ENCODE measurements at regions not wholly inside any gene's neighbourhood (a gene's known extent, or its start where the extent isn't known, plus 50 kb on each side); places are given as distances from the start of the nearest gene placed in this dataset.

GRCh38 chr9:129287619-129288305 is 109.7 kb upstream of the IER5L start:
- H3K9me3 ChIP-seq (ENCODE audit: low read depth): no peaks in the 10 kb centered on the region
- in situ Hi-C loops (cut with MboI): no loop called here
- TF ChIP-seq EZH2phosphoT487 (IDR thresholded peaks at IDR 0.05; ENCODE audit: insufficient read depth, low read depth): no peak
- TF ChIP-seq EZH2 (IDR thresholded peaks at IDR 0.05; ENCODE audit: insufficient read depth, poor library complexity, severe bottlenecking): no peak
- WGBS, 2 experiments (ENCODE audit: low coverage in 1 of 2, low lambda C conversion rate in 2 of 2, missing lambda C conversion rate in 2 of 2): 78 to 85% methylated on average over 24 of the region's 24 CpGs
- no peaks in the 10 kb centered on the region for H3K79me2 ChIP-seq (ENCODE audit: insufficient read depth)
- no peaks in the 10 kb centered on the region for H4K20me1 ChIP-seq (ENCODE audit: insufficient read depth)
- H3K9ac ChIP-seq: no peak overlapping the region
- H2AFZ ChIP-seq: no peak overlapping the region
- no peak overlapping the region for H3K27ac ChIP-seq
- no peaks in the 10 kb centered on the region for H3F3A ChIP-seq (ENCODE audit: insufficient read depth)
- no peak for DNase-seq
- H3K9me2 ChIP-seq (ENCODE audit: insufficient read depth): no peaks in the 10 kb centered on the region
- H3K4me2 ChIP-seq (ENCODE audit: unreplicated experiment): no peak overlapping the region
- H3K27me3 ChIP-seq (replicated peaks; ENCODE audit: insufficient read depth): no peaks in the 10 kb centered on the region
- H3K4me1 ChIP-seq (ENCODE audit: insufficient read depth): no peaks in the 10 kb centered on the region
- no peak overlapping the region for H3K4me3 ChIP-seq
- H3K36me3 ChIP-seq (ENCODE audit: low read depth): no peaks in the 10 kb centered on the region

DNA sequence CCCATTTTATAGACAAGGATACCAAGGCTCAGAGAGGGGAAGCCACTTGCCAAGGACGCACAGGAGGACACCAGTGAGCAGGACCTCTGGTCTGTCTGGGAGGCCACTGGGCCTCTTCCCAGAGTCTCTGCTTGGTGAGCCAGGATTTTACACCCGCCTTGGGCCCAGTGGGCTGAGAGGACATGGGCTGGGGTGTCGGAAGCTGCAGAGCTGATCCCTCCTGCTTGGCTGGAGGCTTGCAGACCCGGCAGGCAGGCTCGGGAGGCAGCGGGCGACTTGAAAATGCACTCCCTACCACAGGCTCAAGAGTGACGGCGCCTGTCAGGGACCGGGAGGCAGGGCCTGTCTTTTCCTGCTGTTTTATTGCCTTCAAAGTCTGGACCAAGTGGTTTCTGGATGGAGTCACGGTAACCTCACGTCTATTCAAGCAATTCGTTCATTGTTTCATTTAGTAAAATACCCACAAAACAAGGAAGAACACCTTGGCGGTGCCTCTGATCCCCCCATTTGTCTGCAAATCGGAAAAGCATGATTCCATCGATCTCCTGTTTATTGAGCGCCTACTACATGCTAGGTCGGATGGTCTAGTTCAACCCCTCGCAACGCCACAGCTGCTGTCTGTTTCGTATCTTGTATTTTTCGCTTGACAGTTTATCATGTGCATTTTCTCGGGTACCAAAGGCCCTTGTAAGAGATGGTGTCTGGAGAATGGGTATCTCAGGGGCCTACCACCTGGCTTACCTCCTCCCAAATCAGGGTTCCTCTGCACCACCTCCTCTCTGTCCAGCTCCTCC is 108.1 kb upstream of the IER5L start:
- no peak overlapping the region for H3K9ac ChIP-seq
- no peaks in the 10 kb centered on the region for H3K79me2 ChIP-seq (ENCODE audit: insufficient read depth)
- WGBS, 2 experiments (ENCODE audit: low coverage in 1 of 2, low lambda C conversion rate in 2 of 2, missing lambda C conversion rate in 2 of 2): 95 to 96% methylated on average over 23 of the region's 23 CpGs
- H3K4me1 ChIP-seq (ENCODE audit: insufficient read depth): no peaks in the 10 kb centered on the region
- in situ Hi-C loops (cut with MboI): no loop called here
- TF ChIP-seq EZH2phosphoT487 (IDR thresholded peaks at IDR 0.05; ENCODE audit: insufficient read depth, low read depth) (no peak), EZH2 (IDR thresholded peaks at IDR 0.05; ENCODE audit: insufficient read depth, poor library complexity, severe bottlenecking) (no peak)
- no peaks in the 10 kb centered on the region for H3K9me3 ChIP-seq (ENCODE audit: low read depth)
- H2AFZ ChIP-seq: no peak overlapping the region
- no peak overlapping the region for H3K4me3 ChIP-seq
- H3K4me2 ChIP-seq (ENCODE audit: unreplicated experiment): no peak overlapping the region
- H3K27me3 ChIP-seq (replicated peaks; ENCODE audit: insufficient read depth): no peaks in the 10 kb centered on the region
- H3K27ac ChIP-seq: no peak overlapping the region
- no peaks in the 10 kb centered on the region for H3K36me3 ChIP-seq (ENCODE audit: low read depth)
- H4K20me1 ChIP-seq (ENCODE audit: insufficient read depth): no peaks in the 10 kb centered on the region
- no peak for DNase-seq
- no peaks in the 10 kb centered on the region for H3F3A ChIP-seq (ENCODE audit: insufficient read depth)
- no peaks in the 10 kb centered on the region for H3K9me2 ChIP-seq (ENCODE audit: insufficient read depth)

DNA sequence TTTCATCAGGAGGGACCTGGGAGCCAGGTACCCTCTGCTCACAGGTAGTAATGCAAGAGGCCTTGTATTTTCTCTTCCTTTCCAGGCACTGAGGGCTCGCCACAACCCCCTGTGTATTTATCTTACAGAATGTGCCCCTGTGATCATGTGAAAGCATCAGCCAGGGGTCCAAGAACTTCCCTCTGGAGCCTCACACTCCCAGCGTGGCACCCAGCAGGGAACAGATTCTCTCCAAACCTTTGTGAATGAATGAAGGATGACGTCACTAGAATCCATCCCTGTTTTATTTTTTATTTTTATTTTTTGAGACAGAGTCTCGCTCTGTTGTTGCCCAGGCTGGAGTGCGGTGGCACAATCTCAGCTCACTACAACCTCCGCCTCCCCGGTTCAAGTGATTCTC is 107.3 kb upstream of the IER5L start:
- in situ Hi-C loops (cut with MboI): no loop called here
- Histone ChIP-seq H3K79me2 (ENCODE audit: insufficient read depth) (no peaks in the 10 kb centered on the region), H3K27ac (no peak overlapping the region), H4K20me1 (ENCODE audit: insufficient read depth) (no peaks in the 10 kb centered on the region), H3K9me2 (ENCODE audit: insufficient read depth) (no peaks in the 10 kb centered on the region), H3F3A (ENCODE audit: insufficient read depth) (no peaks in the 10 kb centered on the region), H3K9me3 (ENCODE audit: low read depth) (no peaks in the 10 kb centered on the region), H3K27me3 (replicated peaks; ENCODE audit: insufficient read depth) (no peaks in the 10 kb centered on the region), H3K36me3 (ENCODE audit: low read depth) (no peaks in the 10 kb centered on the region), H2AFZ (no peak overlapping the region), H3K4me1 (ENCODE audit: insufficient read depth) (no peaks in the 10 kb centered on the region), H3K9ac (no peak overlapping the region), H3K4me2 (ENCODE audit: unreplicated experiment) (no peak overlapping the region), H3K4me3 (no peak overlapping the region)
- TF ChIP-seq EZH2 (IDR thresholded peaks at IDR 0.05; ENCODE audit: insufficient read depth, poor library complexity, severe bottlenecking): no peak
- TF ChIP-seq EZH2phosphoT487 (IDR thresholded peaks at IDR 0.05; ENCODE audit: insufficient read depth, low read depth): no peak
- WGBS, 2 experiments (ENCODE audit: low coverage in 1 of 2, low lambda C conversion rate in 2 of 2, missing lambda C conversion rate in 2 of 2): 88 to 91% methylated on average over 7 of the region's 7 CpGs
- DNase-seq: no peak

DNA sequence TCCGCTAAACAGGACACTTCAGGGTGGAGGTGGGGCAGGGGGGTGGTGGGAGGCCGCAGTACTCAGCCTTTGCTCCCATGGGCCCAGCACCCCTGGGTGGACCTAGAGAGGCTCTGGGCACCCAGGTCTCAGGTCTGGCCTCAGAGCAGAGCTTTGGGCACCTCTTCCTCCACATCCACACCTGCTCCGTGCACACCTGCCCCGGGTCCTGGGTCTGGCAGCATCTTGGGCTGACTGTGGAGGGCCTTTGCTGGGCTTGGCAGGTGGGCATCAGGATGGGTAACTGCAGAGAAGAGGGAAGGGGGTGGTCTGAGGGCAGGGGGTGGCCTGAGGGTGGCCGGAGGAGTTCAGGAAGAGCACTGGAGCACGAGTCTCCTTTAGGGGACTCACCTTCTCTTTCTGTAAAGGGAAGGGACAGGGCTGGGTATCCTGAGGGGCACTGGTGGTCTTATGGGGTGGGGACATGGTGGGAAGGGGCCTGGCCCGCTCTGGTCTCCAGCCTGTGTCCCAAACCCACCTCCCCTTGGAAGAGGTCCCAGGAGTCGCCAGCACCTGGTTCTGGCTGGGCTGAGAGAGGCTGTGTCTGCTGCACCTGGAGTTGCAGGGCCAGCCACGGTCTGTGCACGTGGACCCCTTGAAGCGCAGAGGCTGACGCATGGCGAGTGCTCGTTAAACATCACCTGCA is 106.7 kb upstream of the IER5L start:
- Histone ChIP-seq H3K4me2 (ENCODE audit: unreplicated experiment) (no peak overlapping the region), H3K9me3 (ENCODE audit: low read depth) (no peaks in the 10 kb centered on the region), H2AFZ (no peak overlapping the region), H3K27me3 (replicated peaks; ENCODE audit: insufficient read depth) (no peaks in the 10 kb centered on the region), H3K4me3 (no peak overlapping the region), H3K9me2 (ENCODE audit: insufficient read depth) (no peaks in the 10 kb centered on the region), H3K79me2 (ENCODE audit: insufficient read depth) (no peaks in the 10 kb centered on the region), H3K4me1 (ENCODE audit: insufficient read depth) (no peaks in the 10 kb centered on the region), H4K20me1 (ENCODE audit: insufficient read depth) (no peaks in the 10 kb centered on the region), H3F3A (ENCODE audit: insufficient read depth) (no peaks in the 10 kb centered on the region), H3K36me3 (ENCODE audit: low read depth) (no peaks in the 10 kb centered on the region), H3K27ac (no peak overlapping the region), H3K9ac (no peak overlapping the region)
- in situ Hi-C loops (cut with MboI): no loop called here
- 88 to 90% methylated on average over 13 to 14 of the region's 14 CpGs for WGBS, 2 experiments (ENCODE audit: low coverage in 1 of 2, low lambda C conversion rate in 2 of 2, missing lambda C conversion rate in 2 of 2)
- TF ChIP-seq EZH2phosphoT487 (IDR thresholded peaks at IDR 0.05; ENCODE audit: insufficient read depth, low read depth): no peak
- TF ChIP-seq EZH2 (IDR thresholded peaks at IDR 0.05; ENCODE audit: insufficient read depth, poor library complexity, severe bottlenecking): no peak
- DNase-seq: no peak

Measured in GM23248 (cell line).